ENCODE measurements at regions not wholly inside any gene's neighbourhood (a gene's known extent, or its start where the extent isn't known, plus 50 kb on each side); places are given as distances from the start of the nearest gene placed in this dataset.
"Not testable (repeated sequence)": the region's sequence is repeated elsewhere in the genome, so short reads cannot be mapped to it uniquely, and the experiment has no call there.

DNA sequence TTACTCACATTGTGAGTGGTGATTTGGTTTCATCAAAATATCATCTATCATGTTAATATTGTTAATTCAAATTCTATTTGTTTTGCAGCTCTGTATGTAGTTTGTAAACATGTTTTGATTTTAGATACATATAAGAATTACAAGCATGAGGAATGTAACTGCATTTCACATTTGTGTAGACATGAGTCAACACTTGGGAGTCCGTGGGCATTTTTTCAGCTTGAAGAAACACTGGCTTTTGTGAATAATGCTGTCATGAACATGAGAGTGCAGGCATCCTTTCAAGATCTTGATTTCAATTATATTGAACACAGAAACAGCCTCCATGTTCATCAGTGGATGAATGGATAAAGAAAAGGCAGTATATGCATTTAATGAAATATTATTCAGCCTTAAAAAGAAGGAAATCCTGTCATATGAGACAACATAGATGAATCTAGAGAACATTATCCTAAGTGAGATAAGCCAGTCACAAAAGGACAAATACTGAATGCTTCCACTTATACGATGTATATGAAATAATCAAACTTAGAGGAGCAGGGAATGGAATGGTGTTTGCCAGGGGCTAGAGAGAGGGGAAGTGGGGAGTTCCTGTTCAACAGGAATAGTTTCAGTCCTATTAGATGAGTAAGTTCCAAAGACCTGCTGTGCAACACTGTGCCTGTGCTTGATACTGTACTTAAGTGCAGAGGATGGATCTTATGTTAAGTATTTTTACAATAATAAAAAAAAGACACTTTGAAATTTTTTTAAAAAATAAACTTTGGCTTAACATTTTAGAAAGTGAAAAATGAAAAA lies 194.9 kb downstream of the LRATD1 start:
- no peak for DNase-seq

GRCh38 chr2:14828223-14828622 lies 195.7 kb downstream of the LRATD1 start:
- DNase-seq = no peak

- DNase-seq = no peak
Observed at GRCh38 chr2:14828968-14829367, 196.5 kb downstream of the LRATD1 start.

DNA sequence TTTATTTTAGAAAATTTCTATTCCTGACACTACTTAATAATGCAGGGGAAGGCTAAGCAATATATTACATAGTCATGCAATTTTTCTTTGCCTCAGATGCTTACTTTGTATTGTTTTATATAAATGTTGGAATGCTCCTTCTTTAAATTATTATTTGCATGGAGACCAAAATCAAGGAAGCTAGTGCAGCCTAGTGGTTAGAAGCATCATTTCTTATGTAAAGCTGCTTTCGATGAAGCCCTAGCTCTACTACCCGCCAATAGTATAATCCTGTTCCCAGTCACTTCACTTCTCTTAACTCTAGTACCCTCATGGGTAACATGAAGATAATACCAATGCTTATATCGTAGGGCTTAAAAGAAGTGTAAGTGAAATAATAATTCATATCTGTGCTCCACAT lies 198.9 kb downstream of the LRATD1 start:
- DNase-seq = no peak

DNA sequence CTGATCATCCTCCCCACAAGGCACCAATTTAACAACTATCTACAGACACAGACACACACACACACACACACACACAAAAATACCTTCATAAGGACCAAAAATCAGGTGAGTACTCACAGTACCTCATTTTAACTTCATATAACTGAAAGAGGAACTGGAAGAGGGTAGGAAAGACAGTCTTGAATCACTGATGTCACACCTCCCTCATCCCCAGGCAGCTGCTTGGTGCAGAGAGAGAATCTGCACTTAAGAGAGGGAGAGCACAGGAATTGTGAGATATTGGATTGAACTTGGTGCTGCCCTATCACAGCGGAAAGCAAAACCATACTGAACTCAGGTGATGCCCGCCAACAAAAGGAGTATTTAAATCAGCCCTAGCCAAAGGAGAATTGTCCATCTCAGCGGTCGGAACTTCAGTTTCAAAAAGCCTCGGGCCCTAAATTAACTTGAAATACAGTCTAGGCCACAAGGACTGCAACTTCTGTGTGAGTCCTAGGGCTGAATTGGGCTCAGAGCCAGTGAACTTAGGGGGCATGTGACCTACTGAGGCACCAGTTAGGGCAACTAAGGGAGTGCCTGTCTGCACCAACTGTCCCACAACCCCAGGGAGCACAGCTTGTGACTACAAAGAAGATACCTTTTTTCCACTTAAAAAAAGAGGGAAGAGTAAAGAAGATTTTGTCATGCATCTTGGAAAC lies 211.1 kb downstream of the LRATD1 start:
- no peak for DNase-seq

DNA sequence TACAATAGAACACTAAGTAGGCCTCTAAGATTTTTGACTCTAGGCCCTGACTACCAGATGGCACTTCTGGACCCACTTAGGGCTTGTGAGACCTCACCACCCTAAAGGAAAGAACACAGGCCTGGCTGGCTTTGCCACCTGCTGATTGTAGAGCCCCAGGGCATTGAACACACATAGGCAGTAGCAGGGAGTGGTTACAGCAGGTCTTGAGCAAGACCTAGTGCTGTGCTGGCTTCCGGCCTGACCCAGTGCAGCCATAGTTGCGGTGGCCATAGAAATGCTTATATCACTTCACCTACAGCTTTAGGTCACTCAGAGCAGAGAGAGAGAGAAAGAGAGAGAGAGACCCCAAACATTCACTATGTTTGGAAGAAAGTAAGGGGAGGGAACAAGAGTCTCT lies 223.2 kb downstream of the LRATD1 start:
- DNase-seq = no peak

DNA sequence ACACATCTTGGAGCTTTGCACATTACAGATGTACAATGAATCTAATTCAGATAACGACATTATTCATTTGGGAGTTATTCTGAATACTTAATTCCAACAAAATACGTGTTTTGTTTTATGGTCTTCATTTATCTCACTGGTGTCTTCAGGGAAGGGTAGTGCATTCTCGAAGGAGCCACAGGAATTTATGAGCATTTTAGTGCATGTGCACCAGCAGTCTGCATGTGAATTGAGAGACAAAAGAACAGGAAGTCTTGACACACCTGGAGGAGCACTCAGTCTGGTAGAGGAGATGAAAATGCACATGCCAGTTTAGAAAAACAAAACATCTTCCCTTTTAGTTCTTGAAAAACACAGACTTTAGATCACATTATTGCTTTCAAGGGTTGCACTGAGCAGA lies 228.7 kb downstream of the LRATD1 start:
- DNase-seq = no peak

DNA sequence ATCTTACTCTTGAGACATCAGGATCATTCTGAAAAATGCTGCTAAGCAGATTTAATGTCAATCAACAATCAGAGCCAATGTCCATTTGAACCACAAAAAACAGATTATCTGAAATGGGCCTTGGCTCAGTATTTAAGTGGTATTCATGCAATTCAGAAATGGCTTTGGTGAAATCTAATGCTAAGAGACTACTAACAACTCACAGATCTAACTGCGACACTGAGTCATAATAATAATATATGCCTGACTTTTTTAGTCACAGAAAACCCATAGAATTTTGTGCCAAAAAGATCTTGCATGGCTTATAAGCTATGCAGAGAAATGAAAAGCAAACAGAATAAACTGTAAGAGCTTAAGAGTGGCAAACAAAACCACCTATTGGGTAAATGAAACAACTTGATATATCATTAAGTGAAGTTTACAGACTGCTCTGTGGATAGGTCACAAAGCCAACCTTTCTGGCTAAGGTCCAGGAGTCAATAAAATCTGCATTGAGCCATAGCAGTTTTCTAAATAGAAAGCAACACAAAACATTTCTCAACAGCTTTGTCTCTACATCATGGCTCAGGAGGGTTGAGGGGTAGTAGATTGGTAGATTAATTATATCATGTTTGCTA lies 234.3 kb downstream of the LRATD1 start:
- DNase-seq = no peak

DNA sequence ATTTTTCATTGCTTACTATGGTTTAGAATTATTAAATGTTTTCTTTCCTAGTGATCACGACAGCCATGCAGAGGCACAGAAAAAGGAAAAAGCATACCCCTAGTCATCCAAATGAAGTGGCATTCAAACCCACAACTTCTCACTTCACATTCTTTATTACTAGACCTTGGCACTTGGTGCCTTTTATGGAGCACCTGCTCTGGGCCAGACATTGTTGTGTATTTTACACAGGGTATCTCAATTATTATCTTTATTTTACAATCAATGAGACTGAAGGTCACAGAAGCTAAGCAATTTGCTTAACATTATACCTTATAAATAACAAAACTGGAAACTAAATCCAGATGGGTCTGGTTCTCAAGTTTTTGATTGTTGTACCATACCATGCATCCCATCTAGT lies 235.3 kb downstream of the LRATD1 start:
- DNase-seq = no peak

DNA sequence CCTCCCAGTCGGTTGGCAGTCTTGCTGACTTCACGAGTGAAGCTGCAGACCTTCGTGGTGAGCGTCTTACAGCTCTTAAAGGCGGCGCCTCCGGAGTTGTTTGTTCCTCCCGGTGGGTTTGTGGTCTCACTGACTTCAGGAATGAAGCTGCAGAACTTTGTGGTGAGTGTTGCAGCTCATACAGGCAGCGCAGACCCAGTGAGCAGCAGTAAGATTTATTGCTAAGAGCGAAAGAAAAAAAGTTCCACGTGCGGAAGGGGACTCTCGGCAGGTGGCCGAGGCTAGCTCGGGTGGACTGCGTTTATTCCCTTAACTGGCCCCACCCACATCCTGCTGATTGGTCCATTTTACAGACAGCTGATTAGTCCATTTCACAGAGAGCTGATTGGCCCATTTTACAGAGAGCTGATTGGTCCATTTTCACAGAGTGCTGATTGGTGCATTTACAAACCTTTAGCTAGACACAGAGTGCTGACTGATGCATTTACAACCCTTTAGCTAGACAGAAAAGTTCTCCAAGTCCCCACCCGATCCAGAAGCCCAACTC lies 240.3 kb downstream of the LRATD1 start:
- no peak for DNase-seq

GRCh38 chr2:14881651-14882327 lies 249.3 kb downstream of the LRATD1 start:
- DNase-seq = peak in 2 of 3 donors; percentile 18 to 29

DNA sequence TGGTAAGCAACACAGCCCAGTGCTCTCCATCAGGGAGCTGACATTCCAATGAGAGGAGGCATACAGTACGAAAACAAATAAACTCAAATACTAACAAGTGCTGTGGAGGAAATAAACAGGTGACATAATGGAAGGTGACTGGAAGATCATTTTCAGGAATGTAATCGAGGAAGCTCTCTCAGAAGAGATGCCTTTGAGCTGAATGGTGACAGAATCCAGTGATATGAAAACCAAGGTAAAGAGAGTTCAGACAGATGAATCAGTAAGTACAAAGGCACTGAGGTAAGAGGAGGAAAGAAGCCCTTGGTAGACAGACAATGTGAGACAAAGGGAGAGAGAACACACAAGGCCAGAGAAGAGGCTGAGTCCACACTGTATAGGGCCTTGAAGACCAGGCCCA lies 252.1 kb downstream of the LRATD1 start:
- DNase-seq = no peak

- peak; percentile 36 to 74 (median 44) for DNase-seq
Observed at GRCh38 chr2:14891546-14891945, 259.0 kb downstream of the LRATD1 start.

DNA sequence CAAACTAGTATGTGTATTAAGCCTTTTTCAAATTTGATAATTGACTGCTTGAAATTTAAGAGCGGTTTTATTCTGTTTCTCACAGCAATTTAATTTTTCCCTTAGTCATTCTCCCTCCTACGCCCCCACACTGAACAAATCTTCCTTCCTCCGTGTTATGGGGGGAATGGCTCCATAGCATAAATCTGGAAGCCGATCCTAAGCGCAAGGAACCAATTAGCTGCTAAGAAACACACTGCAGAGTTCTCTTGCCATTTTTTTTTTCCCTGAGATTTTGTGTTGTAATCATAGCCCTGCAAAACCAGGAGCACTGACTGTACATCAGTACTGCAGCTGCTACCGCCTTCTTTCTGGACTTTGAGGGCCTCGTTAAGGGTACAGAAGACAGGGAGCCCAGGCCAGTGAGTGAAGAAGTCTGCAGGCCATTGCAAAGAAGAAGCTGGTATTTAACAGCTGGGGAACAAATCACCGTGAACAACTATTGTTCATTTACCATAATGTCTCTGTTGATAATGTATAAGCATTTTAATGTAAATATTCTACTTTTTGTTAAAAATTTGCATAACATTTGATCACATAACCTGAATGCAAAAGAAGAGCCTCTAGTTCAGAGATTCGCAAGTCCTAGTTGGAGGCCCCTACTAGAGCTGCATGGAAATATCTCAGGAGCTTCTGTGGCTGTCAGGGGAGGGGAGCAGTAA lies 264.0 kb downstream of the LRATD1 start:
- DNase-seq = peak in 1 of 3 donors; percentile 40

- DNase-seq = no peak
Observed at GRCh38 chr2:14899621-14900414, 267.3 kb downstream of the LRATD1 start.

- peak in 1 of 3 donors; percentile 50 for DNase-seq
Observed at GRCh38 chr2:14901737-14902136, 269.2 kb downstream of the LRATD1 start.

DNA sequence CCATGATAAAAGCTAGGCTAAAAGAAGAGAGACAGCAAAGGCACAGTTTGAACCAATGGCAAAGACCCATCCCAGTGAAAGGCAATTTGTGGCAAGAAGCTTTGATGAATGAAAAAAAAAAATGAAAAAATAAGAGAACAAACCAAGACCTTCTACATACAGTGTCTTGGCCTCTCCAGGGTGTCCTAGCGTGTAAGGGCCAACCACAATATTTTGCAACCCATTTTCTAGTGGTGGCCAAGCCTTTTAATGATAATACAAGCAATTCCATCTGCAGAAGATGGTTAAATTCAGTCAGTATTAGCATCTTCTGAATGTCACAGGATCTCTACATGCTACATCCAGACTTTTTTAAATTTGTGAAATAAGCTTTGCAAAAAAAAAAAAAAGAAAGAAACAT lies 270.4 kb downstream of the LRATD1 start:
- DNase-seq = no peak

GRCh38 chr2:14903709-14904374 lies 271.3 kb downstream of the LRATD1 start:
- no peak for DNase-seq

GRCh38 chr2:14904378-14904777 lies 271.9 kb downstream of the LRATD1 start:
- DNase-seq = not testable (repeated sequence)

DNA sequence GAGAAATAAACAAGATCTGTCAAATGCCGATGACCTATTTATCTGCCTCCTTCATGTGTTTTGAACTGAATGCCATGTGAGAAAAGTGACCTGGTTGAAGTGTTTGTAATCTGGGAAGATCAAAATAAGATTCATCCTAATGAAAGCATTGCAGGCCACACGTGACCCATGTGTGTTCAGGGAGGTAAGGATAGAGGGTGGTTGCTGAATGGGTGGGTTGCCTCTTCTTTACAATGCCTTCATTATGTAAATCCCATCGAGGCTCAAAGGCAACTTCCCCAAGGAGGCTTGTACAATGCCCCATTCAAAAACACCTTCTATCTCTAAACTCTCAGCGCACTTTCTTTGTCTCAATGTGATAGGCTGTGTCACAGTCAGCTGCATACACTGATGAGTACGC lies 273.1 kb downstream of the LRATD1 start:
- DNase-seq = no peak

Data from muscle of back (tissue), 3 donors.